GM21737 (cell line): ENCODE measurements at regions not wholly inside any gene's neighbourhood (a gene's known extent, or its start where the extent isn't known, plus 50 kb on each side); places are given as distances from the start of the nearest gene placed in this dataset.

Source experiments
- ATAC-seq: cut with Tn5 transposase; IDR thresholded peaks from one replicate; pipeline ENCODE4 v1.9.1; 2021; ENCODE audit warnings: mild to moderate bottlenecking, moderate library complexity; ENCODE audit not compliant: unreplicated experiment

- no peak for ATAC-seq
These were observed 445.0 kb upstream of the GOLIM4 start for GRCh38 chr3:168540726-168541125.

DNA sequence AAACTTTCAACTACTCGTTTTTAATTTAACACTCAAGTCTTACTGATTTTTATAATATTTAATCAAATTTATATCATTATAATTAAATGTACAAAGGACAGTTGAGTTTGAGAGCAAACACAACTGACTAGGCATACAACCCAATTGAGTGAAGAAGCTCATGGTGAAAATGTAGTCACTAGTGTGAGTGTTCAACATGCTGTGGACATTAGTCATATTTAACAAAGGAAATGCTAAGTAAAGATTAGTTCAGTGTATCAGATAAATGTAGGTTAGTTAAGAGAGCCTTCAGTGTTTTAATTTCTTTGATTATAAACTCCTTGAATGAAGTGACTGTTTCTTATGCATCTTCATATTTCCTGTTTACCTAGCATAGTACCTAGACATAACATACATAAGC lies 444.2 kb upstream of the GOLIM4 start:
- ATAC-seq, result no peak

DNA sequence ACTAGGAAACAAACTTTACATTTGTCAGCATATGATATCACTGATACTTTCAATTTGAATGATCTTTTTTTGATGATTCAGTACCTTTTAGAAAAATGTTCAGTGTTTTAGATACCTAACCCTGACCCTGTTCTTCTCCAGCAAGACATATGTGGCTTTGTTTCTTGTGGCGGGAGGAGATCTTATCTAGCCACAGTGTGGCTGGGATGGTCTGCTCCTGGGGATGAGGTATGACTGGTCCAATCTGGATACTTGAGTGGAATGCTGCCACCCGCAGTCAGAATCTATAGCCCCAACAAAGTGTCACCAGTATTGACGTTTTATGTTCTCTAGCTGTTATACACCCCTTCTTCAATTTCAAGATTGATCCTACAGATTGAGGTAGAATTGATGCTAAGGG lies 439.0 kb upstream of the GOLIM4 start:
- ATAC-seq, result no peak

DNA sequence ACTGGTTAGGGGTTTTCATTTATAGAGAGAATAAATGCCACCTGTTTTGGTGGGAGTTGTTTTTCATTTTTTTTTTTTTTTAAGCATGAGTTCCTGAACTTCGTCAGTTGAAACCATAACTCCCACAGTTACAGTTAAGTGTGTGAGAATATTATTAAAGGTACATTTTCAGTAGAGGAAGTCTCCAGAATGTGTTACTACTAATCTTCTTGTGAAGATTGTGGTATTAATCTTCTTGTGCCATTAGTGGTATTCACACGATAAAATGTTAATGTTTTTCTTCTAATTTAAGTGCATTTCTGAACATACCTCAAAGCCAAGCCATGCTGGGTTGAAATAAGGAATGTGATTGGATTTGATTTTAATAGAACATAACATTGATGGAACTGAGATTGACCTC lies 437.9 kb upstream of the GOLIM4 start:
- ATAC-seq, result no peak

- ATAC-seq, result no peak
These were observed 436.4 kb upstream of the GOLIM4 start for GRCh38 chr3:168532135-168532534.

GRCh38 chr3:168531116-168531515 lies 435.4 kb upstream of the GOLIM4 start:
- no peak for ATAC-seq

- ATAC-seq, result no peak
These were observed 428.4 kb upstream of the GOLIM4 start for GRCh38 chr3:168524129-168524528.

- ATAC-seq, result no peak
These were observed 421.7 kb upstream of the GOLIM4 start for GRCh38 chr3:168517249-168518071.

DNA sequence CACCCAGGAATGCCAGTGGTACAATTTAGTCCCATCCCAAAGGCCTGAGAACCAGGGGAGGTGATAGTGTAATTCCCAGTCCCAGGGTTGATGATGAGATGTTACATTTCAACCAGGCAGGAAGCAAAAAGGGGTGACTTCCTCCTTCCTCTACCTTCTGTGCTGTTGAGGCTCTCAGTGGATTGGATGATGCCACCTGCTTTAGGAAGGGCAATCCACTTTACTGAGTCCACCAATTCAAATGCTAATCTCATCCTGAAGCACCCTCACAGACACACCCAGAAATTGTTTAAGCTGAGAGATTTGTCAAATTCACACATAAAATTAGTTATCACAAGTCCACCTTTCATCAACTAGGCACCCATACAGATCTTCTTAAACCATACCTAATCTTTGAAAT lies 418.5 kb upstream of the GOLIM4 start:
- ATAC-seq, result no peak

GRCh38 chr3:168512802-168513201 lies 417.1 kb upstream of the GOLIM4 start:
- ATAC-seq, result no peak

- no peak for ATAC-seq
These were observed 415.8 kb upstream of the GOLIM4 start for GRCh38 chr3:168511428-168512014.

DNA sequence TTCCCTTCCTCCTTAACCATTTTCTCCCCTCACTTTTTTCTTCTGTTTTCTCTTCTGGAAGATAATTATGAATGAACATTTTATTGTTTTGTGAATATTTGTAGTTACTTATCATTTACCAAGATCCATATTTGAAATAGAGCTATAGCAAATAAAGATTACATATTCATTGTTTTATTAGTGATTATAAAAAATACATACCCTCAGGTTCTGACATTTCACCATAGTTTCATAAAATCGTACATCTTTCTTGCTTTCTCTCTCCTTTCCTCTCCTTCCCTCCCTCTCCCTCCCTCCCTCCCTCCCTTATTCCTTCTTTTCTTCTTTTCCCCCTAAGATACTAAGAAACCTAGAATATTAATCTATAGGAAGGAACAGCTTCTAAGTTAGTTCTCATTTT lies 410.9 kb upstream of the GOLIM4 start:
- no peak for ATAC-seq

DNA sequence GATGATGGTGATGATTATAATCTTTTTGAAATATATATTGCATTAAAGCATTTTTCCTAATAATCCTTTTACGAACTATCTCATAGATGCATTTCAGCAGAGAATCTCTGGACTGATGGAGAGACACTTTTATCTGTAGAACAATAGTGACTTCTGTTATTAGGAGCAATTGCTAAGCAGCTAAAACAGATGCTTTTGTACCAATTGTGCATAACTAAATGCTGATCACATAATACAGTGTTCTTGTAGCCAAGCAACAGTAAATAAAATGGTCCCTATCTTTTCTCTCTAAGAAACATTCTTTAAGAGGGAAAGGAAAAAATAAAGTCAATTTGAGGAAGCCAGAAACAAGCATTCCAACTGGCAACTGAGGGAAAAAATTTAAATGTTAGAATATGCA lies 405.8 kb upstream of the GOLIM4 start:
- no peak for ATAC-seq

DNA sequence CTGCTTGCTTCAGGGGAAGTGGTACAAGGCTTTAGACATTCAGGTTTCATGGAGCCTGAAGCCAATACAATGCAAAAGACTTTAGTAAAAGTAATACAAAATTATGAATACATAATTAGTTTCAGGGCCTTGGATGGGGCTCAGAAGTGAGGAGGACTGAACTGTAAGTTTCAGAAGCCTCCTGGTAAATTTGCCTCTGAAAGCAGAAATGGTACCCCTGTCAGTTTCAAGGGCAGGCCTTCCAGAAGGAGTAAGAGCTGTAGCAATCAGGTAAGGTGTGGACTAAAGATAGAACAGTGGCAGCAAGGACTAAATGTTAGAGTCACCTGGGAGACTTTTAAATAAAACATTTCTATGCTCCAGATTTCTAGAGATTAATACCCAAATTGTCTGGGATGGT lies 402.5 kb upstream of the GOLIM4 start:
- ATAC-seq, result no peak

GRCh38 chr3:168497741-168498140 lies 402.0 kb upstream of the GOLIM4 start:
- ATAC-seq, result no peak

GRCh38 chr3:168497183-168497582 lies 401.5 kb upstream of the GOLIM4 start:
- ATAC-seq, result no peak

GRCh38 chr3:168495932-168496331 lies 400.2 kb upstream of the GOLIM4 start:
- no peak for ATAC-seq

DNA sequence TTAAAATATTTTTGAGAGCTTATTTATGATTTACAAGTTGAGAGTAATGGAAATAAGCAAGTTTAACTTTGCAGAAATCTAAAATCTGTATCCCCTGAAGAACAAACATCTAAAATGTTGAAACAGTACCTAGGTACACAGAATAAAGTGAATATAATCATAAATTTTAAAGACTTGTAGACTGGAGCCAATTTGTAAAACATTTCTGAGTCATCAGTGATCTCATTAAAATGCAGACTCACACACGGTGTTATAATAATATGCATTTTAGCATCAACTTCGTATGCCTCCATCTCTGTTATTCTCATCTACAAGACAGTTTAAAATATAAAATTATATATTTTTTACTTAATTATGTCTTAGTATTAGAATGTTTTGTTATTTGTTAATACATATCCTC lies 399.5 kb upstream of the GOLIM4 start:
- no peak for ATAC-seq

DNA sequence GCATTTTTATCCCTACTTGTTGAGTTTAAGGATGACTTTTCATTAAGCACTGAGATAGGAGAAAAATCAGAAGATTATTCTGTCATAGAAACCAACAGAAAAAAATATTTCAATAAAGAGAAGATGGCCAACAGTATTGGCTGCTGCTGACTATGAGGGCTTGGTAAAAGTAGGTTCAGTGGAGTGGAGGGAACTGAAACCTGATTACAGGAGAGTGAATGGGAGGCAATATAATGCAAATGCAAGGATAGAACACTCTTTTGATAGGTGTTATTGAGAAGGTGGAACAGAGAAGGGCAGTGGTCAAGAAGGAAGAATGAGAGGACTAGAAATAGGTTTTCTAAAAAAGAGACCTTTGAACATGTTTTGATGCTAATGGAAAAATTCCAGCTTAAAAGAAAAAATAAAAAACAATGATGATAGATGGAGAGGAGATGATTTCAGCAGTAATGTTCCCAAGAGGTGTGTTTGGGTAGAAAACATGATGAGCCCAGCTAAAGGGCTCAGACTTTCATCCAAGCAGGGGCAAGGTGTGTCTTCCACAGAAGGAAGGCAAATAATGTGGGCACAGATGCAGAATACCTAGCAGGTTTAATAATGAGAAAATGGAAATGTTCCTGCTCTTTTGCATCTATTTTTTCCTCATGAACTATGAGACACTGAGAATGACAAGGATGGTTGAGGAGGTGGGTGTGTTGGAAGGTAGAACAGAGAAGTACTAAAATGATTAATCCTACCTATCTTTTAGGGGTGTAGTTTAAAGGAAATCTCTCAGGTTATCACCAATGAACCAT lies 397.9 kb upstream of the GOLIM4 start:
- ATAC-seq, result no peak

DNA sequence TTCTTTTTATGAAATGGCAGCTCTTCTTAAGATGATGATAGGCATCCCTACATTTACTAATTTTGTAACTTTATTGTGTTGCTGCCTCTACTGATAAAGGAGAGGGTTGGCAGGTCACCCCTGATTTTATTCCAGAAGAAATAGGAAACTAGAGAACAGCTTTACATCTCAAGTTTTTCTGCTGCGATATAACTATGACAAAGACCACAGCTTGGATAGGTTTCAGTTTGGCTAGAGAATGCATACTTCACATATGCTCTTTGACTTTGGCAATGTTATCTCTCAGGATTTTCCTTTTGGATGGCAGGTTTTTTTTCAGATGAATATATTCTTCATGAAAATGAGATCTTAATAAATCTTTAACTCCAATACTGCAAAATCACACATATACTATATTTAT lies 395.3 kb upstream of the GOLIM4 start:
- no peak for ATAC-seq

GRCh38 chr3:168489301-168489700 lies 393.6 kb upstream of the GOLIM4 start:
- no peak for ATAC-seq

DNA sequence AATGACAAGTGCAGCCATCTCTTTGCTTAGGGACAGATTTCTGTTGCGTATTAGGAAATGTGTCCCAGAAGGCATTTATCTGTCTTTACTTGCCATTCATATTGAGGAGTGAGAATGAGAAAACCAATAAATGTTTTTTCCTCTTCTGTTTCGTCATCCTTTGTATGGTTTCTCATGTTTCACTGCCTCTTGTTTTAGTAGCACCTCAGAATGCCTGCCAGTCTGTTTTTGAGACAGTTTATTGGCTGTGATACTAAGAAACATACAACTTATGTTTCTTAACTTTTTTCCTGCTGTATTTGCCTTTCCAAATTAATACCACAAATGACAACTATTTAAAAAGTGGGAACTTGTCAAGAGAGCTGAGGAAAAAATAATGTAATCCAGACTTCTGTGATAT lies 390.2 kb upstream of the GOLIM4 start:
- no peak for ATAC-seq
